Loucy (cell line): ENCODE measurements at regions not wholly inside any gene's neighbourhood (a gene's known extent, or its start where the extent isn't known, plus 50 kb on each side); places are given as distances from the start of the nearest gene placed in this dataset.

Experiments used
- H2AFZ ChIP-seq: fragments of 200-600 bp; sonication (generic); 2 replicates; pipeline ENCODE4 v1.6.0; 2016; ENCODE audit warnings: antibody characterized with exemption, mild to moderate bottlenecking, low read length, moderate library complexity
- H3F3A ChIP-seq: fragments of 200-600 bp; 2 replicates; pipeline ENCODE4 v1.6.0; 2016; ENCODE audit warnings: antibody characterized with exemption, low read depth, mild to moderate bottlenecking
- H3K27me3 ChIP-seq: fragments of 200-600 bp; sonication (generic); 2 replicates; pipeline ENCODE4 v1.6.1; 2014; ENCODE audit warnings: low read length, mild to moderate bottlenecking; ENCODE audit not compliant: insufficient read depth, poor library complexity, severe bottlenecking
- H3K36me3 ChIP-seq: fragments of 200-600 bp; sonication (generic); 2 replicates; pipeline ENCODE4 v1.6.1; 2016; ENCODE audit warnings: low read length; ENCODE audit not compliant: insufficient read depth
- H3K4me1 ChIP-seq: fragments of 200-600 bp; sonication (generic); 2 replicates; pipeline ENCODE4 v1.5.1; 2014; ENCODE audit warnings: low read length, mild to moderate bottlenecking; ENCODE audit not compliant: insufficient read depth, poor library complexity, severe bottlenecking
- H3K4me2 ChIP-seq: fragments of 200-600 bp; sonication (generic); 2 replicates; pipeline ENCODE4 v1.6.0; 2014; ENCODE audit warnings: antibody characterized with exemption, low read length, low read depth, mild to moderate bottlenecking; ENCODE audit not compliant: poor library complexity, severe bottlenecking
- H3K4me3 ChIP-seq: fragments of 200-600 bp; sonication (generic); 2 replicates; pipeline ENCODE4 v1.5.1; 2014; ENCODE audit warnings: low read length, mild to moderate bottlenecking, mixed read lengths; ENCODE audit not compliant: poor library complexity, severe bottlenecking
- H3K79me2 ChIP-seq: fragments of 200-600 bp; sonication (generic); 2 replicates; pipeline ENCODE4 v1.6.1; 2014; ENCODE audit warnings: low read length; ENCODE audit not compliant: insufficient read depth
- H3K9ac ChIP-seq: fragments of 200-600 bp; sonication (generic); 2 replicates; pipeline ENCODE4 v1.6.0; 2014; ENCODE audit warnings: mild to moderate bottlenecking, low read depth, low read length, moderate library complexity; ENCODE audit not compliant: poor library complexity, severe bottlenecking
- H3K9me2 ChIP-seq: fragments of 200-600 bp; sonication (generic); replicated peaks from 2 replicates; pipeline ENCODE4 v1.6.1; 2016; ENCODE audit warnings: low read depth, low read length, mixed read lengths
- H3K9me3 ChIP-seq: fragments of 200-600 bp; sonication (generic); 2 replicates; pipeline ENCODE4 v1.6.1; 2014; ENCODE audit warnings: mild to moderate bottlenecking, antibody characterized with exemption, low read length, low read depth; ENCODE audit not compliant: insufficient read depth
- H4K20me1 ChIP-seq: fragments of 200-600 bp; sonication (generic); 2 replicates; pipeline ENCODE4 v1.6.0; 2014; ENCODE audit warnings: antibody characterized with exemption, low read length, mild to moderate bottlenecking; ENCODE audit not compliant: insufficient read depth, poor library complexity, severe bottlenecking
- EZH2phosphoT487 ChIP-seq: fragments of 200-600 bp; IDR thresholded peaks from 2 replicates; pipeline ENCODE4 v1.6.1; 2018; ENCODE audit warnings: antibody characterized with exemption, mild to moderate bottlenecking, moderate library complexity, borderline replicate concordance
- TF ChIP-seq, protein P1 (sequence below): fragments of 200-600 bp; sonication (generic); conservative IDR thresholded peaks from 2 replicates; pipeline ENCODE4 v1.5.1; 2014; ENCODE audit warnings: mild to moderate bottlenecking, antibody characterized with exemption, low read length

DNA sequence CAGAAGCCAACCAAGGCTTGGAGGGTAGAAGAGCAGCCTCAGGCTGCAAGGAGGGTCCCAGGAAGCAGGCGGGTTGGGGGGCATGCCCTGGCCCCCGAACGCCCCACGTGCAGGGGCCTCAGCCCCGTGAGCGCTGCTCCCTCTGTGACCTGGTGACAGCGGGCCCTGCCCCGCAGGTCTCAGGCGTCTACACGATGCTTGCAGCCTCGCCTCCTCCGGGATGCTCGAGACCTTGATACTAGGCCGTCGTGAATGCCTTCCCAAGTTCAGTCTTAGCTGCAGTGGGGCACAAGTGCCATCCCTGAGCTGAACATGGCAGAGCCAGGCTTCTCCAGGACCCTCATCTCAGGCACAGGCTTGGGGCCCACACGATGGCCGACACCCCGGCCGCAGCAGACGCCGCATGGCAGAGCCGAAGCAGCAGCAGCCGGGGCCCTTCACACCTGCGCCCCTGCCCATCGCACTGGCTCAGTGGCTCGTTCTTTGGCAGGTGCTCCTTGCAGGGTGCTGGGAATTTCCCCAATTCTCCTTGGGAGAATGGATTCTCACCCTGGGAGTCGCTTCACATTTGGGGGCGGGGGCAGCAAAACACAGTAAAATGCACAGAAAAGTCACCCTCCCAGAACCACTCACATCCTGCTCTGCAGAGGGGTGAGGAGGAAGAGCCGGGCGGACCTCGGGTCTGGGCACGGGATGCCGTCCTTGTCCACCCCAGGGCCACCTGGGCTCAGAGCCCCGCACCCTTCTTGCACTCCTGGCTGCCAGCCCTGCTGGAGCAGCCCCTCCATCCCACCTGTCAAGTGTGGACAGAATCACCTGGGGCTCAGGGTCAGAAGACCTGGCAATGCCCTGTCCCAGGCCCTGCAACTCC lies 161.8 kb downstream of the DLL1 start:
- TF ChIP-seq EZH2phosphoT487: no peak
- TF ChIP-seq, protein P1, sequence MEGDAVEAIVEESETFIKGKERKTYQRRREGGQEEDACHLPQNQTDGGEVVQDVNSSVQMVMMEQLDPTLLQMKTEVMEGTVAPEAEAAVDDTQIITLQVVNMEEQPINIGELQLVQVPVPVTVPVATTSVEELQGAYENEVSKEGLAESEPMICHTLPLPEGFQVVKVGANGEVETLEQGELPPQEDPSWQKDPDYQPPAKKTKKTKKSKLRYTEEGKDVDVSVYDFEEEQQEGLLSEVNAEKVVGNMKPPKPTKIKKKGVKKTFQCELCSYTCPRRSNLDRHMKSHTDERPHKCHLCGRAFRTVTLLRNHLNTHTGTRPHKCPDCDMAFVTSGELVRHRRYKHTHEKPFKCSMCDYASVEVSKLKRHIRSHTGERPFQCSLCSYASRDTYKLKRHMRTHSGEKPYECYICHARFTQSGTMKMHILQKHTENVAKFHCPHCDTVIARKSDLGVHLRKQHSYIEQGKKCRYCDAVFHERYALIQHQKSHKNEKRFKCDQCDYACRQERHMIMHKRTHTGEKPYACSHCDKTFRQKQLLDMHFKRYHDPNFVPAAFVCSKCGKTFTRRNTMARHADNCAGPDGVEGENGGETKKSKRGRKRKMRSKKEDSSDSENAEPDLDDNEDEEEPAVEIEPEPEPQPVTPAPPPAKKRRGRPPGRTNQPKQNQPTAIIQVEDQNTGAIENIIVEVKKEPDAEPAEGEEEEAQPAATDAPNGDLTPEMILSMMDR: no peak
- Histone ChIP-seq H3K4me3 (no peak overlapping the region), H2AFZ (no peak overlapping the region), H4K20me1 (no peaks in the 10 kb centered on the region), H3K79me2 (no peaks in the 10 kb centered on the region), H3K4me1 (no peaks in the 10 kb centered on the region), H3K9me3 (peaks cover 18% of the 10 kb centered on the region; the same call in 1 of the 2 replicates), H3F3A (no peaks in the 10 kb centered on the region), H3K36me3 (no peaks in the 10 kb centered on the region), H3K9me2 (no peaks in the 10 kb centered on the region), H3K27me3 (no peaks in the 10 kb centered on the region), H3K4me2 (no peak overlapping the region), H3K9ac (no peak overlapping the region)

DNA sequence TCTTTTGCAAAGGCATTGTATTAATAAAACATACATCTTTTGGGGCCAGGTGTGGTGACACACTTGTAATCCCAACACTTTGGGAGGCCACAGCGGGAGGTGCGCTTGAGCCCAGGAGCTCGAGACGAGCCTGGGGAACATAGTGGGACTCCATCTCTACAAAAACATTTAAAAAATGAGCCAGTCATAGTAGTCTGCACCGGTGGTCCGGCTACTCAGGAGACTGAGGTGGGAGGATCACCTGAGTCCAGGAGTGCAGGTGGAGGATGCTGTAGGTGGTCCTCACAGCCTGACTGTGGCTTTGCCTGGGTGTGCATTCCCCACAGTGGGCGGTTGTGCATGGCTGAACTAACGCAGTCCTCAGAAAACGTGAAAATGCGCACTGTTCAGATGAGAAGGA lies 162.5 kb downstream of the DLL1 start:
- Histone ChIP-seq H4K20me1 (no peaks in the 10 kb centered on the region), H3K4me1 (no peaks in the 10 kb centered on the region), H3K4me2 (no peak overlapping the region), H3F3A (no peaks in the 10 kb centered on the region), H3K9me3 (peaks cover 22% of the 10 kb centered on the region; the same call in 1 of the 2 replicates), H2AFZ (no peak overlapping the region), H3K79me2 (no peaks in the 10 kb centered on the region), H3K9ac (no peak overlapping the region), H3K4me3 (no peak overlapping the region), H3K9me2 (no peaks in the 10 kb centered on the region), H3K27me3 (no peaks in the 10 kb centered on the region), H3K36me3 (no peaks in the 10 kb centered on the region)
- TF ChIP-seq, protein P1: no peak
- no peak for TF ChIP-seq EZH2phosphoT487

DNA sequence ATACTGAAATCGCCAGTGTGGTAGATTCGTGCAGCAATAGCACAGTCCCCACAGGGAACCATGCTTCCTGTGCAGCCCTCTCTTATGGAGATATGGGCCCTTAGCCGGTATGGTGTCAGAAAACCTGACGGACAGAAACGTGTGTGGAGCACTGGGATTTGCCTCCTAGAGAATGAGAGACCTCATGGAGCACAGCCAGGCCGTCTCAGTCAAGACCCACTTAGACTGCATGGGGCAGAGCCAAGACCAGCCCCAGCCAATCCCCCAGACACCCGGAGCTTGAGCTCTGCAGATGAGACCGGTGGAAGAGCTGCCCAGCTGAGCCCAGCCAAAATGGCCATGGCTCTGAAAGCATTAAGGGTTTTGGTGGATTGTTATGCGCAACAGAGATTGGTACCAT lies 163.7 kb downstream of the DLL1 start:
- no peaks in the 10 kb centered on the region for H3F3A ChIP-seq
- H3K9me3 ChIP-seq: peaks cover 30% of the 10 kb centered on the region; the same call in 1 of the 2 replicates
- H3K4me1 ChIP-seq: no peaks in the 10 kb centered on the region
- H3K27me3 ChIP-seq: no peaks in the 10 kb centered on the region
- no peaks in the 10 kb centered on the region for H3K9me2 ChIP-seq
- no peak overlapping the region for H3K4me3 ChIP-seq
- H3K36me3 ChIP-seq: no peaks in the 10 kb centered on the region
- H4K20me1 ChIP-seq: no peaks in the 10 kb centered on the region
- H3K4me2 ChIP-seq: no peak overlapping the region
- H3K79me2 ChIP-seq: no peaks in the 10 kb centered on the region
- H2AFZ ChIP-seq: no peak overlapping the region
- H3K9ac ChIP-seq: no peak overlapping the region
- TF ChIP-seq, protein P1: no peak
- no peak for TF ChIP-seq EZH2phosphoT487
